HG03575 (cell line): ENCODE measurements at regions not wholly inside any gene's neighbourhood (a gene's known extent, or its start where the extent isn't known, plus 50 kb on each side); places are given as distances from the start of the nearest gene placed in this dataset.

ENCODE experiments used
- ATAC-seq: cut with Tn5 transposase; IDR thresholded peaks from one replicate; pipeline ENCODE4 v1.9.1; 2021; ENCODE audit not compliant: unreplicated experiment, insufficient number of reproducible peaks, low FRiP score; ENCODE audit errors: extremely low read depth

DNA sequence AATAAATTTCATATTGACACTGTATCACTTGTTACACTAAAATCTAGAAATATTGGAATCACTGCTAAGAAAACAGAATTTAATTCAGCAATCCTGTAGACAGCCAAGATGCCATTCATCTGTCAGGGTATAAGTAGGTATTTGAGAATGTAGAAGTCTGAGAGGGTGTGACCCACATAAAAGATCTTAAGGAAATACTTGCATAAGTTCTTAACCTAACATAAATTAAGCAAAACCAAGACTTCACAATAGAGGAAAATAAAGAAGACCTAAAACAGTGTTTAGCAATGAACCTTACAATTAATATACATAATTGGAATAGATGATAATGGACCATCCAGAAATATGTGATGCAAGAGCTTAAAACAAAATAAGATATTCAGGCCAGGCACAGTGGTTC, 636.2 kb downstream of the TBC1D4 start:
- no peak for ATAC-seq

DNA sequence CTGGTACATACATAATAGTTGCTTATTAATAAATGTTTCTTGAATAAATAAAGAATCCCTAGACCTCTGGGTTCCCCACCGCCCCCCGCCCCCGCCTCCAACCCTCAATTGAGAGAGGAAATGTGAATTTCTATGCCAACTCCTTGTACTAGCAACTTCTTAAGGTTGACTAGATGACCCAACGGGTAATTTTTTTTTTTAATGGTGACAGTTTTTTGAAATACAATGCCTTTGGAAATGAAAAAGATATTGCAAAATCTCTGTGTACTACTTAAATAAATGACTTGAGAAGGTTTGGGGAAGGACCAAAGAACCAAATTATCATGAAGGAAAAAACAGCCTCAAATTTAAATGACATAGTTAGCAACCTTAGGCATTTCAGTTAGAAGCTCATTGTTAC, 640.3 kb downstream of the TBC1D4 start:
- no peak for ATAC-seq

- no peak for ATAC-seq
Observed at GRCh38 chr13:74841123-74841522, 640.8 kb downstream of the TBC1D4 start.

DNA sequence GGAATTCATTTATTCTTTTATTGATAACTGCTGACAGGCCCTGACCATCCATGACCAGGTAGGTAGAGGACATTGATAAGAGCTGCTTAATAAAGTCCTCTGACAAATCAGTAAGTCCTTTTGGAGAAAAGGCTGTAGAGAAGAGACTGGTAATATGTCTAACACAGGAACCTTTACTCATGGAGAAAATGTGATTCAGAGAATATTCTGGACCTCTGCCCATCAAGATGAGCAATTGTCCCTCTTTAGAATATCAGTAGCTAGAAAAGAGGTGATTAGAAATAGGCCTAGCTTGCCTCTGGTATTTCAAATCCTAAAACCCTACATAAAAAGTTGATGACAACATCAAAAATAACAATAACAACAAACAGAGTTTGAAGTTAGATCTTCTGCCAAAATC, 642.3 kb downstream of the TBC1D4 start:
- no peak for ATAC-seq

DNA sequence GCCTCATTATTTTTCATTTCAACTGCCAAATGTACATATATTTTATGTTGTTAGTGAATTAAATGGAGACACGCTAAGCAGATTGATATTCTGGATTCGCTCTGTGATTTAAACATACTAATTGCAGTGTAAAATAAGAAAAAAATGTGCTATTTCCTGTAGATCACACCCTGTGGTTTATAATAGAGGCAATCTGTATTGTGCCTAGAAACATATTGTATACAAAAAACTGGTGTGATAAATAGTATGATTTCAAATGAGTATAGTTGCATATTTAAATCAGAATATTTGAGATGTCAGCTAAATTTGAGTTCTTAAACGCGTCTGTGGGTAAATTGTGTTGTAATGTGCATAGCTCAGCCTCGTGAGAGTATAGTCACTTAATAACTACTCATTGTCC, 643.9 kb downstream of the TBC1D4 start:
- ATAC-seq: no peak

- no peak for ATAC-seq
Observed at GRCh38 chr13:74836628-74837027, 645.3 kb downstream of the TBC1D4 start.

DNA sequence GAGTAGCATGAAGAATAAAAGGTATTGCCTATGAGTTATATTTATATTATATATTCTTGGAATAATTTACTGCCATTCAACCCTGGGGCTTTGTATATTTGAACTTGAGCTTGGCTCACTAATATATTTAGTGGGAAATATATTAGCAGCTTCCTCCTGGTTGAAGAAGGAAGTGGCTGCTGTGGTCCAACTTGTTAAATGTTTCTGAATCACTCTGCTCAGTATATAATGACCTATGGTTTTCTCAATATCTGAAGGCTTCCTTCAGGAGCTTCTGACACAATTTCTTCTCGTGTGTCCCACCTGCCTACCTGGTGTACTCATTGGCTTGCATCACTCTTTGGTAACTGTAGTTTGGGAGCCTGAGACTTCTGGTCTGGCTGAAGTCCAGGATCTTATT, 646.4 kb downstream of the TBC1D4 start:
- no peak for ATAC-seq

DNA sequence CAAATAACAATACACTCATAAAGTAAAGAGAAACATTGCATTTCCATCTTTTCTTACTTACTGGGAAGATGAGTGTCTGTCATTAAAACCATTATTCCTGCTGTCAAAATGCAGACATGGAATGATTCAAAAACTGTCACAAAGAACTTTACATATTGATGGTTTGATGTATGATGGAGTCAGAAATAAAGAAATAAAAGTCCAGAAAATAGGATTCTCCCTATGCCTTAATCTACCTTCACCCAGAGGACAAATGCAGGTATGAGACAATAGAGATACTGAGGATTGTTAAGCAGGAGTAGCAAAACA, 656.1 kb downstream of the TBC1D4 start:
- no peak for ATAC-seq

GRCh38 chr13:74825152-74825937, 656.6 kb downstream of the TBC1D4 start:
- no peak for ATAC-seq

GRCh38 chr13:74820809-74821208, 661.2 kb downstream of the TBC1D4 start:
- no peak for ATAC-seq

DNA sequence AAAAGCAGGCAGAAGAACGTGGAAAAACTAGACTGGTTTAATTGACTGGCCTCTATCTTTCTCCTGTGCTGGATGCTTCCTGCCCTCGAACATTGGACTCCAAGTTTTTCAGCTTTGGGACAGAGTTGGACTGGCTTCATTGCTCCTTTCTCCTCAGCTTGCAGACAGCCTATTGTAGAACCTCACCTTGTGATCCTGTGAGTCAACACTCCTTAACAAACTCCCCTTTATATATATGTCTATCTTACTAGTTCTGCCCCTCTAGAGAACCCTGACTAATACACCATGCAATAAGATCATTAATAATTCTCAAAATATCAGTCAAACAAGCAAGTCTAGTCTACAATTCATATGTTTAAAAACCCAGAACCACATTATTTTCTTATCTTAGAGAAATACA, 662.4 kb downstream of the TBC1D4 start:
- no peak for ATAC-seq

DNA sequence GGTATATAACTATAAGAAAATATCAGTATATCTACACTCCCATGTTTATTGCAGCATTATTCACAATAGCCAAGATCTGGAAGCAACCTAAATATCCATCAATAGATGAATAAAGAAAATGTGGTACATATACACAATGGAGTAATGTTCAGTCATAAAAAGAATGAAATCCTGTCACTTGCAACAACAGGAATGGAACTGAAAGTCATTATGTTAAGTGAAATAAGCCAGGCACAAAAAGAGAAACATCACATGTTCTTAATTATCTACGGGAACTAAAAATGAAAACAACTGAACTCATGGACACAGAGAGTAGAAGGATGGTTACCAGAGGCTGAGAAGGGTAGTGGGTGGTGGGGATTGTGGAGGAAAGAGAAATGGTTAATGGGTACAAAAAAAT, 665.2 kb downstream of the TBC1D4 start:
- no peak for ATAC-seq

GRCh38 chr13:74796157-74796556, 662.0 kb upstream of the KLF12 start:
- no peak for ATAC-seq

DNA sequence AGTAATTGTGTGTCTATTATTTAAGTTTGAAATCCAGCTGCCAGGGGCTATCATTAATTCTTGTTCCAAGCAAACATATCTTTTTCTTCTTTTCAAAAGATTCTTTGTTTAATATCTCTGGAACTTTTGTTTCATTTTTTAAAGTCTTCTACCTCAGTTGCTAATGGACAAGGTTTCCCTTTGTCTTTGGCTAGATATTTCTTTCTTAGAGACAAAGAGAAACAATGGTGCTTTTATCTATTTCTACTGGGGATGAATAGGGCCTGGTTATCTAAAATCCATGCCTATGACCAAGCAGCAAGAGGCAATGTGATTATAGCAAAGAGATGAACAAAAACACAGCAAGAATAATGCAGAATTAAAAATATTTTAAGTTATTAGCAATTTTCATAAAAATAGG, 661.3 kb upstream of the KLF12 start:
- no peak for ATAC-seq

DNA sequence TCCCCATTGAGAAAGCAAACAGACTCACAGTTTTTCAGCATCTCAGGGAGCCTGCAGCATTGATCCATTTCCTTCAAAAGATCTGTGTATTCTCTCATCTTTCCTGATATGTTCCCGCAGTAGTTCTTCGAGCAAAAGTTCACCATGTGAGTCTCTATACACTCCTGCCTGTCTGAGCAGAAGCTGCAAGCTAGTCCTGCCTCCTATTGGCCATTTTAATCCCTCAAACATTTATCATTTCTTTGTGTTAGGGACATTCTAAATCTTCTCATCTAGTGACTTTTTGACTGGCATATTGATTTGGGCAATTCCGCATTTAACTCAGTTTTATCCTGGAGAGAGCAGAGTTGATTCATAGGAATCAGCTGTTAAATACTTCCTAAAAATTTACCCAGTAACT, 660.4 kb upstream of the KLF12 start:
- ATAC-seq: no peak

DNA sequence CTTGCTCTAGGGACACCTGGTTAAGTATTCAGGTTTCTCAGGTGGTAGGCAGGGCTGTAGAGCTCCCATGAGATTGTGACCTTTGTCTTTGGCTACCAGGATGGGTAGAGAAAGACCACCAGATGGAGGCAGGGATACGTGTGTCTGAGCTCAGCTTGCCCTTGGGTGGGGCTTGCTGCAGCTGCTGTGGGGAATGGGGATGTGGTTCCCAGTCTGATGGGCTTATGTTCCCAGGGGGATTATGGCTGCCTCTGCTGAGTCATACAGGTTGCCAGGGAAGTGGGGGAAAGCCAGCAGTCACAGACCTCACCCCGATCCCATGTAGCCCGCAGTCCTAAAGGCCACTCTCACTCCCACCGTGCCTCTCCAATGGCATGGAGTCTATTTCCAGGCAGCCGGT, 659.9 kb upstream of the KLF12 start:
- ATAC-seq: no peak

GRCh38 chr13:74784959-74785358, 650.8 kb upstream of the KLF12 start:
- no peak for ATAC-seq

GRCh38 chr13:74778946-74779345, 644.7 kb upstream of the KLF12 start:
- ATAC-seq: no peak

DNA sequence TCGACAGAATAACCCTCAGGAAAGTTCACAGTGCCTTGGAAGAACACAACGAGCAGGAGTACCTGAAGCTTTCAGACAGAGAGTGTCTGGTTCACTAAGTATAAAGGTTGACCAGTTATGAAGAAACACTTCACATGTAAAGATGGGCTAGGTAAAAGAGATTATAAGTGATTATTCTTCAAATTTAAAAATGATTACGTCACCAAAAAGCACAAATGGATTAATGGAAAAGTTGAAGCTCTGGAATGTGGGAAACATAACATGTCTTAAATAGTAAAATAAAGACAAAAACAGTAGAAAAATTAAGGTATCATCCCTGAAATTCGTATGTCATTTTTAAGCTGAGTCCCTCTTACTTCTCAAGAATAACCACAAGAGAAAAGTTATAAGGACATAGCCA, 643.9 kb upstream of the KLF12 start:
- ATAC-seq: no peak

DNA sequence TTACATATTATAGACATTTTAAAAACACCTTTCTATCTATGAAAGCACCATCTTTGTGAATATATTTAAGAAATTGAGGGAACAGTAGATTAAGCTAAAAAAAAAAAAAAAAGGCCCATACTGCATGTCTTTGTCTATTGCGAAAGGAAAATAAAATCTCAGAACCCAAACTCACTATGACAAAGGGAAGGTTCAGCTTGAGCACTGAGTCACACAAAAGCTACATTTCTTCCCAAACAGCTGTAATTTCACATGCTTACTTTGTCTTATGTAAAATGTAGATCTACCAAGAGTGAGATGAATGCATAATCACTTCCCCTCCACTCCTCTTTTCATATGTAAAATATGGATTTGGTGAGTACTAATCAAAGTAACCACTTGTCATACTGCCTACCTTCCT, 640.1 kb upstream of the KLF12 start:
- ATAC-seq: no peak

DNA sequence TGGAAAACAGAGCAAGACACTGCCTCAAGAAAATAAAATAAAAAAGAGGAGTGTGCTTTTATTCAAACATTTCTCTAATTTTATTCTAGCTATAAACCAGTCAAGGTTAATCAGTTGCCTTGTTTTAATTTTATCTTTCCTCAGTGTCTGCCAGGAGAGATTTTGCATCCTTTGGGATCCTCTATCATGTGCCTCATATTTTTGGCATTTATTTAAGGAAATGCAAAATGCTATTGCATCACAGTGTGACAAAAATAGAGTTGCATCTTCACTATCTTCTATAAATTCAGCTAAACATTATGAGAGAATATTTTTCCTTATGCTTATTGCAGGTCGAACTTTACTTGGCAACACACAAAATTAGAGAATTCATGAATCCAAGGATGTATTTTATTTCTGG, 639.0 kb upstream of the KLF12 start:
- ATAC-seq: no peak
